ENCODE measurements at regions not wholly inside any gene's neighbourhood (a gene's known extent, or its start where the extent isn't known, plus 50 kb on each side); places are given as distances from the start of the nearest gene placed in this dataset.

GRCh38 chr15:46855388-46855787, 861.9 kb upstream of the SEMA6D start:
- no peak for TF ChIP-seq CTCF (IDR thresholded peaks at IDR 0.05; ENCODE audit: insufficient read depth, missing control alignments)
- FAIRE-seq (no peak), DNase-seq (ENCODE audit: insufficient read length, low spot score) (no peak)

- FAIRE-seq, result no peak
- TF ChIP-seq CTCF (IDR thresholded peaks at IDR 0.05; ENCODE audit: insufficient read depth, missing control alignments), result no peak
- DNase-seq (ENCODE audit: insufficient read length, low spot score), result no peak
Observed at GRCh38 chr15:46856839-46857502, 860.3 kb upstream of the SEMA6D start.

- FAIRE-seq, result peak; percentile 81
- TF ChIP-seq CTCF (IDR thresholded peaks at IDR 0.05; ENCODE audit: insufficient read depth, missing control alignments), result no peak
- DNase-seq (ENCODE audit: insufficient read length, low spot score), result peak; percentile 15
Observed at GRCh38 chr15:46858150-46858549, 859.2 kb upstream of the SEMA6D start.

- FAIRE-seq (no peak), DNase-seq (ENCODE audit: insufficient read length, low spot score) (no peak)
- no peak for TF ChIP-seq CTCF (IDR thresholded peaks at IDR 0.05; ENCODE audit: insufficient read depth, missing control alignments)
Observed at GRCh38 chr15:46861796-46862195, 855.5 kb upstream of the SEMA6D start.

GRCh38 chr15:46865155-46865554, 852.1 kb upstream of the SEMA6D start:
- DNase-seq (ENCODE audit: insufficient read length, low spot score) (no peak), FAIRE-seq (no peak)
- TF ChIP-seq CTCF (IDR thresholded peaks at IDR 0.05; ENCODE audit: insufficient read depth, missing control alignments), result no peak

GRCh38 chr15:46872286-46872980, 844.9 kb upstream of the SEMA6D start:
- TF ChIP-seq CTCF (IDR thresholded peaks at IDR 0.05; ENCODE audit: insufficient read depth, missing control alignments), result no peak
- DNase-seq (ENCODE audit: insufficient read length, low spot score), result no peak
- FAIRE-seq, result no peak

GRCh38 chr15:46872981-46873330, 844.3 kb upstream of the SEMA6D start:
- DNase-seq (ENCODE audit: insufficient read length, low spot score) (no peak), FAIRE-seq (no peak)
- no peak for TF ChIP-seq CTCF (IDR thresholded peaks at IDR 0.05; ENCODE audit: insufficient read depth, missing control alignments)

Measured in D721Med (cell line).